Endothelial cell of umbilical vein (primary cell): ENCODE measurements at regions not wholly inside any gene's neighbourhood (a gene's known extent, or its start where the extent isn't known, plus 50 kb on each side); places are given as distances from the start of the nearest gene placed in this dataset.

Source experiments
- CTCF ChIP-seq, 2 donors: IDR thresholded peaks; 1 replicate in 1 of 2; 2 replicates in 1 of 2; pipeline ENCODE4 v1.5.1; 2011; ENCODE audit warnings: low read length in 2 of 2, mild to moderate bottlenecking in 2 of 2, moderate library complexity in 2 of 2, control low read depth in 1 of 2, inconsistent platforms in 1 of 2, low read depth in 1 of 2; ENCODE audit not compliant: insufficient read depth in 1 of 2; ENCODE audit errors: extremely low read depth in 1 of 2
- MAX ChIP-seq: IDR thresholded peaks from 2 replicates; pipeline ENCODE4 v1.6.1; 2011; ENCODE audit not compliant: insufficient read depth, insufficient read length
- MYC ChIP-seq: IDR thresholded peaks from one replicate; pipeline ENCODE4 v1.6.1; 2011; ENCODE audit warnings: mild to moderate bottlenecking, low read depth, low read length
- POLR2A ChIP-seq: IDR thresholded peaks from 2 replicates; pipeline ENCODE4 v1.6.1; 2012; ENCODE audit warnings: low read depth, mild to moderate bottlenecking, control low read depth, low read length

GRCh38 chr21:14830307-14830706 is 234.5 kb downstream of the NRIP1 start:
- TF ChIP-seq CTCF (IDR thresholded peaks at IDR 0.05; ENCODE audit: extremely low read depth in 1 of 2, insufficient read depth in 1 of 2, low read depth in 1 of 2, low read length in 2 of 2) (no peak), POLR2A (no peak), MAX (no peak), MYC (no peak)
